Left ventricle myocardium inferior (tissue), 1 donor: ENCODE measurements at regions not wholly inside any gene's neighbourhood (a gene's known extent, or its start where the extent isn't known, plus 50 kb on each side); places are given as distances from the start of the nearest gene placed in this dataset.

Experiments used
- DNase-seq: peaks from one replicate; pipeline ENCODE4 v3.0.0-alpha.2; 2020
- H3K27ac ChIP-seq: fragments of 200-600 bp; replicated peaks from 2 replicates; pipeline ENCODE4 v1.8.0; 2021
- H3K27me3 ChIP-seq: fragments of 200-600 bp; 2 replicates; pipeline ENCODE4 v1.8.0; 2021; ENCODE audit warnings: low read depth
- H3K36me3 ChIP-seq: fragments of 200-600 bp; 2 replicates; pipeline ENCODE4 v1.8.0; 2021
- H3K4me1 ChIP-seq: fragments of 200-600 bp; 2 replicates; pipeline ENCODE4 v1.8.0; 2021
- H3K4me3 ChIP-seq: fragments of 200-600 bp; 2 replicates; pipeline ENCODE4 v1.8.0; 2021; ENCODE audit warnings: mild to moderate bottlenecking, moderate library complexity
- H3K9me3 ChIP-seq: fragments of 200-600 bp; replicated peaks from 2 replicates; pipeline ENCODE4 v1.8.0; 2021
- intact Hi-C: fragments of 100-400 bp; cut with micrococcal nuclease; formaldehyde crosslinking; loops from one replicate; pipeline ENCODE4 v1.11.0; 2022
- TF ChIP-seq, protein P1 (sequence below): fragments of 200-600 bp; IDR thresholded peaks from 2 replicates; pipeline ENCODE4 v1.8.0; 2021; ENCODE audit warnings: antibody characterized with exemption, mild to moderate bottlenecking, borderline replicate concordance
- donor health status: DM: no; HTN: yes; CAD: no; lungs with severe emphysema.

DNA sequence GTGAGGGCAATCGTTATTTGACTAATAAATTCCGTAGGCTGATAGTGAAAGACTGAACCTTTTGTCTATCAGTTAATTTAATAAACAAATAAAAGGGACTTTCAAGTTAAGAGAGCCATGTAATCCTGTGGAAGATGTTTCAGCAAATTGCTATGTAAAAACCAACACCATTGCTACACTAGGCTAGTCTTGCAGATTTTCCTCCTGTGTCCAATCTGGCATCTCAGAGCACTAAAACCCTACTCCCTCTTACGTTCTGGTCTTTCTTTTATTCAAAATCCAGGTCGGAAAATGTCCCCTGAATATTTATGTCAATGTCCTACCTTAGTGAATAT is 478.8 kb upstream of the TNC start:
- Histone ChIP-seq H3K4me1 (no peaks in the 10 kb centered on the region), H3K27me3 (peaks cover 42% of the 10 kb centered on the region), H3K9me3 (no peaks in the 10 kb centered on the region), H3K27ac (no peak overlapping the region), H3K36me3 (no peaks in the 10 kb centered on the region), H3K4me3 (no peak overlapping the region)
- DNase-seq = no peak
- TF ChIP-seq, protein P1, sequence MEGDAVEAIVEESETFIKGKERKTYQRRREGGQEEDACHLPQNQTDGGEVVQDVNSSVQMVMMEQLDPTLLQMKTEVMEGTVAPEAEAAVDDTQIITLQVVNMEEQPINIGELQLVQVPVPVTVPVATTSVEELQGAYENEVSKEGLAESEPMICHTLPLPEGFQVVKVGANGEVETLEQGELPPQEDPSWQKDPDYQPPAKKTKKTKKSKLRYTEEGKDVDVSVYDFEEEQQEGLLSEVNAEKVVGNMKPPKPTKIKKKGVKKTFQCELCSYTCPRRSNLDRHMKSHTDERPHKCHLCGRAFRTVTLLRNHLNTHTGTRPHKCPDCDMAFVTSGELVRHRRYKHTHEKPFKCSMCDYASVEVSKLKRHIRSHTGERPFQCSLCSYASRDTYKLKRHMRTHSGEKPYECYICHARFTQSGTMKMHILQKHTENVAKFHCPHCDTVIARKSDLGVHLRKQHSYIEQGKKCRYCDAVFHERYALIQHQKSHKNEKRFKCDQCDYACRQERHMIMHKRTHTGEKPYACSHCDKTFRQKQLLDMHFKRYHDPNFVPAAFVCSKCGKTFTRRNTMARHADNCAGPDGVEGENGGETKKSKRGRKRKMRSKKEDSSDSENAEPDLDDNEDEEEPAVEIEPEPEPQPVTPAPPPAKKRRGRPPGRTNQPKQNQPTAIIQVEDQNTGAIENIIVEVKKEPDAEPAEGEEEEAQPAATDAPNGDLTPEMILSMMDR = no peak
- intact Hi-C loops = no loop called here

DNA sequence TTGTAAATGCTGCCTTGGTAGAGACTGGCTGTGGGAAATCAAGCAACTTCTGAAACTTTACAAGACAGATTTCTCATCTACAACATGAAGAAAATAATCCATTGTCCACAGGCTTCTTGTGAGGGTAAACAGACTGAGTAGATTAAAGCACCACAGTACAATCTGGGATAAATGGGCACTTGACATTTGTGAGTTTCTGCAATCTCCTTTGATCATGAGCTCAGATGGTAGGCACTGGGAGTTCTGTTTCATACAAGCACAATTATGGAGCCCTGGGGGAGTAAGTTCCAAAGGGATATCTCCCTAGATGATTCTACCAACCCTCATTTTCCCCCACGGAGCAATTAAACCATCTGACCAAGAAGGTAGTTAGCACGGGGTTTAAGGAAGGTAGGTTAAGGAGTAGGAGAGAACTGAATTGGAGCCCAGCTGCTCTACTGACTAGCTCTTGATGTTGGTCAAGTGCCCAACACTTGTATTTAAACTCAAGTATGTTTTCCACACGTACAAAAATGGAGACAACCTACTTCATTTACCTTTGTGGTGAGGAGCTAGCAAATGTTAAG is 479.5 kb upstream of the TNC start:
- intact Hi-C loops = no loop called here
- Histone ChIP-seq H3K4me3 (no peak overlapping the region), H3K27ac (no peak overlapping the region), H3K27me3 (peaks cover 42% of the 10 kb centered on the region), H3K9me3 (no peaks in the 10 kb centered on the region), H3K4me1 (no peaks in the 10 kb centered on the region), H3K36me3 (no peaks in the 10 kb centered on the region)
- no peak for DNase-seq
- TF ChIP-seq, protein P1 = no peak

DNA sequence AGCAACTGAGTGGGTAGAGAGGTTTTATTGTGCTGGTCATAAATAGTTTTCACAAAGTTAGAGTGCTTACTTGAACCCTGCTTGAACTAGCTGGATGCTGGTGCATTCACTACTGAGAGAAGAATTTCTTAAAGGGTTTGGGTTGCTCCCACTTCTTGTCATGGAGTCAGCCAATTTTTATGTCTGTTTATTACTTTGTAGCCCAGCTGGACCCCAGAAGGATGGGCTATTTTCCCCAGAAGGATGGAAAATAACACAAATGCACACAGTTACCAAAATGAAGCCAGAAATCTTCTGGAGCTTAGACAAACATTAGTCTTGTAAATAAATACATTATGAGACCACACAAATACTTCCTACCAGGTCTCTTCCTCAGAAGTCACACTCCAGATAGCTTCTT is 480.8 kb upstream of the TNC start:
- intact Hi-C loops = no loop called here

DNA sequence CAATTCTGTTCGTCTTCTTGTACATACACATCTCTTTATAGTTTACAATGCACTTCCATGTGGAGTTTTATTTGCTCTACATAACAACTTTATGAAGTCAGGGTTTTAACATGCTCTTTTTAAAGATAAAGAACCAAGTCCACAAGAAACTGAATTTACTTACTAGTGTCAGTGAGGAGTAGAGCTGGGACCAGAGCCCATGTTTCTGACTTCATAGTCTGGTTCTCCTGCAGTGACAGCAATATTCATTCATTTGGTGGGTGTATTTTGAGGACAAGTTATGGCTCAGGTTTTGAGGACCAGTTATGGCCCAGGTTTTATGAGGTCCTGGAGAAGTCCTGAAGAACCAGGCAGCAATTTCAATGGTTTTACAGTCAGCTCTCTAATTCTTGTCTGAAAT is 481.9 kb upstream of the TNC start:
- Histone ChIP-seq H3K36me3 (no peaks in the 10 kb centered on the region), H3K4me3 (no peak overlapping the region), H3K27ac (no peak overlapping the region), H3K27me3 (peaks cover 30% of the 10 kb centered on the region), H3K9me3 (no peaks in the 10 kb centered on the region), H3K4me1 (no peaks in the 10 kb centered on the region)
- DNase-seq = no peak
- intact Hi-C loops = no loop called here
- TF ChIP-seq, protein P1 = no peak

More for the DNA sequence above, 480.8 kb upstream of the TNC start:
- Histone ChIP-seq H3K9me3 (no peaks in the 10 kb centered on the region), H3K4me1 (no peaks in the 10 kb centered on the region), H3K27ac (no peak overlapping the region), H3K27me3 (peaks cover 42% of the 10 kb centered on the region), H3K4me3 (no peak overlapping the region), H3K36me3 (no peaks in the 10 kb centered on the region)
- TF ChIP-seq, protein P1 = no peak
- no peak for DNase-seq

DNA sequence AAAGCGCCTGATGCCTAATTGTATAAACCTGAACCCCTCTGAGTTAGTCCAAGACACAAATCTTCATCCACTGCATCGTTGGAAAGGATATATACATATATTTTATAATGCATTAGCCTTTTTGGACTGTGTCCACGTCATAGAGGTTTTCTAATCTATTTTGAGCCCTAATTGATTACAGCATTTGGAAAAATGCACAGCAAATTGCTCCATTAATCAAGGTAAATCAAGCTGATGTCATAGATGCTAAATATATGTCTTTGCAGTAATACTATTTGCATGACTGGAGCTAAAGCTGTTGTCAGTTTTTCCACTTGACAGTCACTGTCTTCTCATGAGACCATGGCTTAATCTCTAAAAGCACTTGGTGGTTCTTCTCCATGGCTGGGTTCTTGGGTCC is 483.5 kb upstream of the TNC start:
- intact Hi-C loops = no loop called here
- Histone ChIP-seq H3K27me3 (peaks cover 16% of the 10 kb centered on the region), H3K4me3 (no peak overlapping the region), H3K9me3 (no peaks in the 10 kb centered on the region), H3K36me3 (no peaks in the 10 kb centered on the region), H3K27ac (no peak overlapping the region), H3K4me1 (no peaks in the 10 kb centered on the region)
- TF ChIP-seq, protein P1 = no peak
- DNase-seq = no peak
